ELF-1 (cell line): ENCODE measurements at regions not wholly inside any gene's neighbourhood (a gene's known extent, or its start where the extent isn't known, plus 50 kb on each side); places are given as distances from the start of the nearest gene placed in this dataset.
A peak's percentile ranks its signal among the peaks of the same experiment; 100 is the strongest.

Experiments
- DNase-seq: peaks from one replicate; pipeline ENCODE4 v3.0.0-alpha.2; 2016; ENCODE audit warnings: low read depth, low spot score

DNA sequence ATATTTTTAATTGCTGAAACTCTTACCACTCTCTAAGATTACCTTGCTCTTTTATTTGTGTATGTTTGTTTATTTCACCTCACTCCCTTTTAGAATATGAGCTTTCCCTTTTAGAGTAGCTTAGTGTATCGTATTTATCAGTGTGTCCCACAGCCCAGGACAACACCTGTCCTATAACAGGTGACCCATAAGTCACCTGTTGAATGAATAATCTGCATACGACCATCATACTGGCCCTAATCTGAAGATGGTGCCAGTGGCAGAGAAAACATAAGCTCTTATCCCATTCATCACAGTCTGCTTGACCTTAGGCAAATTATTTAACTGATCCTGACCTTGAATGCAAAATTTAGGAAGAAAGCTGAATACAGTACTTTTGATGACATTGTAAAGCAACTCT lies 254.6 kb upstream of the NR2F2 start:
- no peak for DNase-seq

GRCh38 chr15:96076350-96076749 lies 254.2 kb upstream of the NR2F2 start:
- no peak for DNase-seq

- no peak for DNase-seq
Measured at GRCh38 chr15:96079041-96079440, 251.5 kb upstream of the NR2F2 start.

GRCh38 chr15:96079882-96080281 lies 250.6 kb upstream of the NR2F2 start:
- no peak for DNase-seq

DNA sequence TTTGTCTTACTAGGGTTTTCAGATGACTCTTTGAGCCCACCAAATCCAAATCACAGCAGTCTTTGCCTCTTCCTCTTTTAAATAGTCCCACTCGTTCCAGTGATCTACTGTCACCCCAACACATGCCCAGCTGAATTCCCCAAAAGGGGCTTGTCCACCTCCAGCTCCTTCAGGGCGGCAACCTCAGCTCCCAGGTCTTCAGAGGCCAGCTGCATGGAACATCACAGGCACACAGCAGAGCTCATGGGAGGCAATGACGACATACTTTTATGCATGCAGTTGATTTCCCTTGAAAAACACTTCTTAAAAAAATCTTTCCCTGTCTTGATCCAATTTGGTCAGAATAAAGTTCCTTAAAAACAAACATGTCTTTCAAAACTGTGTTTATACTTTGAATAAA lies 244.3 kb upstream of the NR2F2 start:
- DNase-seq = no peak

DNA sequence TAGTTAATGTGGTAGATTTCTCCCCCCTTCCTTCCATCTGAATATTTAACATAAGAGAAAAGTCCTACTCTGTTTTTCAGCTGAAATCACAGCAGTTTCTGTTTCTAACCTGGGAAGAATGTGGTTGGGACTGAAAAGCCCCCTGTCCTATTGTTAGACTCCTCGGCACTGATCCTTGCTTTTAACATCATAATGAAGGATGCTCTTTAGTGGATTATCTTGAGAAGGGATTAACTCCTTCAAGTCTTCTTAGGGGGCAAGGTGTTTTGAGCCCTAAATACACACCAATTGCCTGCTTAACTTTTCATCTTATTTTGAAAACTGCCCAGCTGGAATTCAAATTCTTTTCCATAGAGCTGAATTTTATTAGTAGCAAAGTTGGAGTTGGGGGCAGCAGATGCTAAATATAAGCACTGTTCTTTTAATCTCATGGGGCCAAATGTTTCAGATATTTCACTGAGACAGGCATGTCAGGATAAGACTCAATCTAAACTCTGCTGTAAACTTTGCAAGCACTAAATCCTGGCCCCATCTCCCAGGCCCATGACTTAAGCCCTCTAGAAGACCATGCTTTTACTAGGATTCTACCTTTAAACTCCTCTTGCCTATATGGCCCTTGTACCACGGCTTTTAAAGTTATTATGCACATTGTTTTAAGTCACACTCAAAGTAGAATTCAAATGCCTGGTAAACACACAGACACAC lies 243.2 kb upstream of the NR2F2 start:
- DNase-seq = peak; percentile 47

- no peak for DNase-seq
Measured at GRCh38 chr15:96088650-96089049, 241.8 kb upstream of the NR2F2 start.

DNA sequence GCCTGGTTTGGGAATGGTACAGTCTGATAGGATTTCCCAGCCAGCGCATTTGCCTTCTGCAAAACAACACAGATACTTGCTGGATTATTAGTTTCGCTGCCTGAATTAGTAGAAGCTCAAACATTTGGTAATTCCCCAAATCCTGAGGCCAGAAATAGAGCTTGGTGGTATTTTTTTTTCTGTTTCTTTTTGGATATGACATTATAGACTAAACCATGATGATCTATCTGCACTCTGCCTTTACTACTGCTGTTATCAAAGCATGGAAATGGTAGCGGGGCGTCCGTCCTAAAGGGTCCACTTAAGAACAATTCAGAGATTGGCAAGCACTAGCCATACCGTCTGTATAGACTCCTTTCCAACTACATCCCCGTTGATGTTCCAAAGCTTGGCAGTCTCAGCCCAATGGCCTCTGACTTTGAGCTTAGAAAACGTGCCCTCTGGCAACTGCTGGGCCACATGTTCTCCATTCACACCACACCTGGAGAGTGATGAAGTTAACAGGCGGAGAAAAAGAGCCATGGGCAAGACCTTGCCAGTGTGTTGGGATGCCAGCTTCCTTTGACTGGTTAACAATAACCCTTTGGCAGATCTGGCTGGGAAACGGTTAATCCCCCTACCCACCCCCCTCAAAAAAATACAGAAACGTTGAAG lies 241.0 kb upstream of the NR2F2 start:
- DNase-seq = peak; percentile 27

DNA sequence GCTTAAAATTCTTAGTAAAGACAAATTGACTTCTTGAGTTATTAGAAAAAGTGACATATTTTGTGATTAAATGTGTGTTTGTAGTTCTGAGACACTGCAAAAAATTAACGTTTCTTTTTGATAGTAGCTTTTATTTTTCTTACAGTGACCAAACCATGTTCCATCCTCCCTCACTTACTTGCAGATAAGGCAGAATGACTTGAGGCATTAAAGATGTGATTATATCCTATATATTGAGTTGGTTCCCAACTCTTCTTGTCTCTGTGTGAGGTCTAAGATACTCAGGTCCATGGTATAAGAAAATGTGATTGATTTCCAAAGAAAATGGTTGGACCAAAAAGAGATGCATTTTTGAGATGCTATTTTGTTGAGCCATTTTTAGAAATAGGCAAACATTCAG lies 238.3 kb upstream of the NR2F2 start:
- no peak for DNase-seq

- no peak for DNase-seq
Measured at GRCh38 chr15:96093063-96093462, 237.4 kb upstream of the NR2F2 start.

DNA sequence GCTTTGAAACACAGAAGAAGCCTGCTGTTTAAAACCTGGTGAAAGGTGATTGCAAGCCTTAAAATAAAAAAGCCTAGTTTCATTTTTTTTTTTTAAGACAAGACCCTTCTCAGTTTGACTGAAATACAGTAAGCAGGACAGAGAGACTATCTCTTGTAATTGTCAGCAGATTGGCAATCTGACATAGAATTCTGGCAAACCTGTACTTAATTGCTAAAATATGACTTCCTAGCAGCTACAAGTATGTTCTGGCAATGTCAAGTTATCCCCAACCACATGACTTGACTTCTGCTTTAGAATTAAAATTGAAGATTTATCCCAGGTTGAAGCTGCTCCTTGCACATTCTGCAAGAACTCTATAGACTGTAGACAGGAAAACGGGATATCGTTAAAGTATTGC lies 232.8 kb upstream of the NR2F2 start:
- no peak for DNase-seq

GRCh38 chr15:96102631-96103030 lies 227.9 kb upstream of the NR2F2 start:
- DNase-seq = no peak

DNA sequence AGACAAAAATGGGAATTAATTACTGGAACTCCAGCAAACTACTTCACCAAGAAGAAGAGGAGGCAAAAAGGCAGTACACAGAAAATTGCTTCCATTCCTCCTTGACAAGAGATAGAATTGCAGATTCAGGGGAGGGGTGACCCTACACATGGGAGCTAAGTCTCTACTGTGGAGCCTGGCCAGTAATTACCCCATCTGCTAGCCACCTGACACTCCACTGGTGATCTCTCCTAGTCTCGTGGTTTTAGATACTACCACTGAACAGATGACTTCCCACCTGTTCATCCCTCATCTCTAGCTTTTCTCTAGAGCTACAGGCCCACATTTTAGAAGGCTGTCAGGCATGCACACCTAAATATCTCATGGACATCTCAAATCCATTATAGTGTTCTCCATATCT lies 224.3 kb upstream of the NR2F2 start:
- DNase-seq = no peak

- DNase-seq = no peak
Measured at GRCh38 chr15:96106628-96107027, 223.9 kb upstream of the NR2F2 start.

DNA sequence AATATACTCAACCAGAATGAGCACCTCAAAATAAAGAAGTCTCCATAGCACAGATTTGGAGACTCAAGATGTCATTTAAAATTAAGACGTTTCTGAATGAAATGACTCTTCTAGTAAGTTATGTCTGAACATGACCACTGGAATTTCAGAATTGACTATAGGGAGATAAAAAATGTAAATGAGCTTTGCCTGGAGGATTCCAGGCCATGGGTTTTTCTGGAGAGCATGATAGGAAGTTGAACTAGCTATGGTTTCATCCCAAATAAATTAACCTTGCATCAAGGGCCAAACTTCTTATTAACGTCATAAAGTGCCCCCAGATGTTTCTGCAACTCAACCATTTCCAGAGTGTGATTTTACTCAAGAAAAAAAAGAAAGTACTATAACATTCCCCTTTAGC lies 222.6 kb upstream of the NR2F2 start:
- no peak for DNase-seq

GRCh38 chr15:96108405-96108804 lies 222.1 kb upstream of the NR2F2 start:
- no peak for DNase-seq

DNA sequence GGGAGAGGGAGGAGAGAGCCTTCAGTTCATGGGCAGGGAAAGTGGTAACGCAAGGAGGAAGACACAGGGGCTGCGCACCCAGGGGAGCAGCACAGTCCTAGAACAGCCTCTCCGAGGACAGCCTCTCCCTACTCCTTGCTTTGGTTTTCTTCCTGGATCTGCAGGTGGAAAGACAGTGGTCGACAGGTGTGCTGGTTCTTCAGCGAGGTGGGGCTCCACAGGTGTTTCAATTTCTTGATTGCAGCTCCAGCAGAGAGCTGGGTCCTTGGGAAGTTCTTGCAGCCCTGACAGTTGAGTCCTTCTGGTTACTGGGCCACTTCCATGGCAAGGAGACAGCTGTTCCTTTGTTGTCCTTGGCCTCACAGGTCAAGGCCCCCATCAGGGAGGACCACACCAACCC lies 220.7 kb upstream of the NR2F2 start:
- no peak for DNase-seq

- no peak for DNase-seq
Measured at GRCh38 chr15:96112018-96112417, 218.5 kb upstream of the NR2F2 start.

GRCh38 chr15:96115642-96116041 lies 214.9 kb upstream of the NR2F2 start:
- DNase-seq = no peak

- no peak for DNase-seq
Measured at GRCh38 chr15:96117270-96117669, 213.2 kb upstream of the NR2F2 start.

GRCh38 chr15:96119734-96120133 lies 210.8 kb upstream of the NR2F2 start:
- peak; percentile 30 for DNase-seq

- no peak for DNase-seq
Measured at GRCh38 chr15:96121086-96121920, 209.2 kb upstream of the NR2F2 start.
